GM11168 (cell line): ENCODE measurements at regions not wholly inside any gene's neighbourhood (a gene's known extent, or its start where the extent isn't known, plus 50 kb on each side); places are given as distances from the start of the nearest gene placed in this dataset.
"Not testable (repeated sequence)": the region's sequence is repeated elsewhere in the genome, so short reads cannot be mapped to it uniquely, and the experiment has no call there.

Experiments used
- in situ Hi-C: fragments of 300-500 bp; cut with MboI; formaldehyde crosslinking; loops from one replicate; pipeline ENCODE4 v1.12.0; 2022; ENCODE audit warnings: low sequenced_read_pairs; ENCODE audit not compliant: unreplicated experiment

GRCh38 chr5:35561396-35561795 is 56.3 kb upstream of the SPEF2 start:
- in situ Hi-C loops, result no loop called here

DNA sequence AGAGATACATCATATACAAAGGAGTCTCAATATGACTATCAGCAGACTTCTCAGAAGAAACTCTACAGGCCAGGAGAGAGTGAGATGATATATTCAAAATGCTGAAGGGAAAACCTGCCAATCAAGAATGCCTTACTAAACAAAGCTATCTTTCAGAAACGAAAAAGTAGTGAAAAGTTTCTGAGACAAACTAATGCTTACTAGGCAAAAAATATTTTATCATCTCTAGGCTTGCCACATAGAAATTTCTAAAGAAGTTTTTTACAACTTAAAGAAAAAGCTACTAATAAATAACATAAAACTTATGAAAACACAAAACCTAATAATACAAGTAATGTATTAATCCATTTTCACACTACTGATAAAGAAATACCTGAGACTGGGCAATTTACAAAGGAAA is 59.9 kb upstream of the SPEF2 start:
- in situ Hi-C loops, result no loop called here

DNA sequence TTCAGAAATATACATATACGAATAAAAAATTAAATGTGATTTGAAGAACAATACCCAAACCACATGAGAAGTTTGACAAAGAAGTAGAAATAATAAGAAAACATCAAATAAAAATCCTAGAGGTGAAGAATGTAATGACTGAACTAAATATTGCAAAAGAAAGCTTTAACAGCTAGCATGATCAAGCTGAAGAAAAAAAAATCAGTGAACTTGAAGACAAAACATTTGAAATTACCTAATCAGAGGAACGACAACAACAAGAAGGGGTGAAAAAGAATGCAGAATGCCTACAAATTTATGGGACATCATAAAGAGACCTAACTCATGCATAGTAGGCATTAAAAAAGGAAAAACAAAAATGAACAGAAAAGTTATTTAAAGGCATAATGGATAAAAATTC is 60.5 kb upstream of the SPEF2 start:
- in situ Hi-C loops, result no loop called here

GRCh38 chr5:35554016-35554415 is 63.6 kb upstream of the SPEF2 start:
- in situ Hi-C loops, result no loop called here

DNA sequence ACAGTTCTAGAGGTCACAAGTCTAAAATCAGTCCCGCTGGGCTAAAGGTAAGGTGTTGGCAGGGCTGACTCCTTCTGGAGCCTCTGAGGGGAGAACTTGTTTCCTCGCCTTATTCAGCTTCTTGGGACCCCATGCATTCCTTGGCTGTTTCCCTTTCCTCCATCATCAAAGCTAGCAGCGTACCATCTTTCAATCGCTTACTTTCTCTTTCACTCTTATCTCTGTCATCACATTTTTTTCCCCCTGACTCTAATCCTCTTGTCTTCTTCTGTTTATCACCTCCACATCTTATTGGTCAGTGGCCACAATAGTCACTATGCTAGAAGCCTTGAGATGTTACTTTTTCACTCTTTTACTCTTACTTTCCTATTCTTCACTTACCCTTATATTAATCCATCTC is 72.5 kb upstream of the SPEF2 start:
- in situ Hi-C loops, result no loop called here

DNA sequence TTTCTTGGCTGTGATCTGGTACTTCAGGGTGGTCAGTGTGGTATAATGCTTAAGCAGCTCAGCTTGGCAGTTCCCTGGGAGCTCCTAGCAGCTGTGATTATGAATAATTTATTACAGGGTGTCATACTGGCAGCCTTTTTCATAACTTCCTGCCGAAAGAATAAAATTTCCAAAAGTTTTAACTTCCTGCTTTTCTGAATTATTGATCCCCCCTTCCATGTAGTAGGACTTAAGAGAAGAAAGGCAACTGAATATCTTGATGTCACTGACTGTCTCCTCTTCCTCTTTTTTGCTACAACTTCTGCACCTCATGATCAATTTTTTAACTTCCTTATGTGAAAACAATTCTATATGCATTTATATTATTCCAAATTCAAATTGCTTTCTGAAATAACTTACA is 74.3 kb upstream of the SPEF2 start:
- in situ Hi-C loops, result no loop called here

- in situ Hi-C loops, result no loop called here
These were observed 77.7 kb upstream of the SPEF2 start for GRCh38 chr5:35540002-35540401.

DNA sequence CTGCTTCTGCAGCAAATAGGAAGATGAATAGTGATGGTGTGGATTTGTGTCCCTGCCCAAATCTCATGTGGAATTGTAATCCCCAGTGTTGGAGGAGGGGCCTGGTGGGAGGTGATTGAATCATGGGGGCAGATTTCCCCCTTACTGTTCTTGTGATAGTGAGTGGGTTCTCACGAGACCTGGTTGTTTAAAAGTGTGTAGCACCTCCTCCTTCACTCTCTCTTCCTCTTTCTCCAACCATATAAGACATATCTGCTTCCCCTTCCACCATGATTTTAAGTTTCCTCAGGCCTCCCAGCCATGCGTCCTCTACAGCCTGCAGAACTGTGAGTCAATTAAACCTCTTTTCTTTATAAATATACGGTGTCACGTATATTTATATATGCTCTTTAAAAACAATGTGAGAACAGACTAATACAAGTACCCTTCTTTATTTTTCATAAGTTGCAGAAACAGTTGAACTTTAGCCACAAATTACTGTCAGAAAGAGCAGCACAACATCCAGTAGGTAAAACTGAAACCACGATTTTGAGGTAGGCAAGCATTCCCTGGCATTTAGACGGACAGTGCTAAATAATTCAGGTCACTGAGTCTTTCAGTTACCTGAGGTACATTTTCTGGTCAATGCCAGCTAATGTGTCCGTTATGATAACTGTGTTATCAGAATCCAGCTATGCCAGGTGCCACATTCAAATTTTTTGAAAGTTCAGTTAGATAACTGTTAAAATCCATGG is 79.3 kb upstream of the SPEF2 start:
- in situ Hi-C loops, result no loop called here

- in situ Hi-C loops, result no loop called here
These were observed 84.5 kb upstream of the SPEF2 start for GRCh38 chr5:35533156-35533555.

GRCh38 chr5:35531553-35531952 is 86.1 kb upstream of the SPEF2 start:
- in situ Hi-C loops, result not testable (repeated sequence)

DNA sequence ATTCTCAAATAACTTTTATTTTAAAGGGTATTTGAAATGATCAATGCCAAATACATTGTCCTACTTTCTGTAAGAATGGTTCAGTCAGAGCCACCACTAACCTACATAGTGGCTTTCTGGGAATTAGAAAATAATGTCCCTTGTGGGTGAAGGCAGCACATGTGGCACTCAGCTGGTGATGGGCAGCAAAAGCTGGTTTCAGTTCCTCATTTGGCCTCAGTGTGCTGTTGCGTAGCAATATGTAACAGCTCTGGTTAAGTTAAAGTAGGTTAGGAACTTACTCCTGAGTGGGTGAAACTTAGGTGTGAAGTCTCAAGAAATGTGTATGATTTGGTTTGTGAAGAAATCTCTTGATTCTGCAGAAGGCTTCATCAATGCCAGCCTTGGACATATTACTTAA is 99.6 kb upstream of the SPEF2 start:
- in situ Hi-C loops, result no loop called here

DNA sequence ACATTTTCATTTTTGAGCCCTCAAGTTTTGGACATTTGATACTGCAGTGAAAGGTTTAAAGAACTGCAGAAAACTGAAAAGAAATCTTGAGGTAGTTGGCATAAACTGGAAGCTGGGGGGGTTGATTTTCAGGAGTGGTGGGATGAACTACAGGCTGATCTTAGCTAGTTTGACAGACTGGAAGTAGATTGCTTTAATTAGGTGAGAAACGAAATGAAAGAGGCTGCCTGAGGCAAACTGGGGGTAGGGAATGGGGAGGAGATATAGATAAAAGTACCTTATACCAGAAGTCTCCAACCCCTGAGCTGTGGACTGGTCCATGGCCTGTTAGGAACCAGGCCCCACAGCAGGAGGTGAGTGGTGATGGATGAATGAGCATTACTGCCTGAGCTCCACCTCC is 101.4 kb upstream of the SPEF2 start:
- in situ Hi-C loops, result no loop called here

DNA sequence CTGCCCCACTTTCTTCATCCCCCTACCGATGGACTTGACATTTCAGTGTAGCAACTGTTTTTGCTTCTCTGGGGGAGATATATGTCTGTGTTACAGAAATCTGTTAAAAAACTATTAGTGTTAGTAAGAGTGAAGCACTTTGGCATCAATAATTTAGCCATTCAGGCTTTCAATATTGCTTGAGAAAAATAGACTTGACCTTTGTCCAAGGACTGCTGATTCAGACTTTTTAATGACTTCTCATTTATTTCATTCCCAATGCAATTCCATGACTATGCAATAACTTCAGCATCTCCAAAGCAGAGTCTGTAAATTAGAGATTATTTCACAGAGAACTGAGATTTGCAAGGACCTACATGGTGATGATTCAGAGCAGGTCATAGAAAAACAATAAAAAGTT is 104.1 kb upstream of the SPEF2 start:
- in situ Hi-C loops, result no loop called here

DNA sequence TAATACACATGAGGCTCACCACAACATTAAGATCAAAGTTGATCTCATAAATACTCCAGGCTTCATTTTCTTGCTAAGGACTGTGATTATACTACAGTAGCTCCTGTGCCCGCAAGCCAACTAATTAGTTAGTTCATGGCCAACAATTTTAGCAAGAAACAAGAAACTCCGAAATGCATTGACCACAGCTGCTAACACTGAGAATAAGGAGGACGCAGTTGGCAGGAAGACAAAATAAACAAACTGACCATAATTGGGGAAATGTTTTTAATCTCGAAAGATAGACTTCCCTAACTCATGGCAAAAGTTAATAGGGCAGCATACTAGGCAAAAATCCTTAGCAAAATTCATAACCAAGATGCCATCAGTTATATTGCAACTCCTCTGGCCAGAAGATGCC is 115.5 kb upstream of the SPEF2 start:
- in situ Hi-C loops, result no loop called here

GRCh38 chr5:35488791-35489190 is 128.9 kb upstream of the SPEF2 start:
- in situ Hi-C loops, result no loop called here

GRCh38 chr5:35488055-35488454 is 129.6 kb upstream of the SPEF2 start:
- in situ Hi-C loops, result no loop called here

GRCh38 chr5:35487233-35488025 is 130.2 kb upstream of the SPEF2 start:
- in situ Hi-C loops, result no loop called here

GRCh38 chr5:35485487-35485886 is 132.2 kb upstream of the SPEF2 start:
- in situ Hi-C loops, result no loop called here

- in situ Hi-C loops, result no loop called here
These were observed 133.4 kb upstream of the SPEF2 start for GRCh38 chr5:35484241-35484640.

DNA sequence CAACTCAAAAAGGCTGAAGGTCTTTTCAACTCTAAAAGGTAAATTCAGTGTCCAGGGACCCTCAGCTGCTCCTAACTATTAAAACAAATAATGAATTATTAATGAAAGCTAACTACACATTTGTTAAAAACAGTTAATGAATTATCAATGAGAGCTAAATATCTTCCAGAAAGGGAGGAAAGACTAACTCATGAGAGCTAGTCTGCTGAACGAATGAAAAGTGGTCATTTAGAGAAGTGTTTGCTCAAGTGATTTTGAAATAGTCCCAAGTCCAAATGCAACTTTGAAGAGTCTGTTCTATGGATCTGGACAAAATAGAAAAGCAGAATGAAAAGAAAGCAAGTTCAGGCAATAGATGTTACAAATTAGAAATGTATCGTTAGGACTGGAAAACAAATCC is 133.9 kb upstream of the SPEF2 start:
- in situ Hi-C loops, result no loop called here

DNA sequence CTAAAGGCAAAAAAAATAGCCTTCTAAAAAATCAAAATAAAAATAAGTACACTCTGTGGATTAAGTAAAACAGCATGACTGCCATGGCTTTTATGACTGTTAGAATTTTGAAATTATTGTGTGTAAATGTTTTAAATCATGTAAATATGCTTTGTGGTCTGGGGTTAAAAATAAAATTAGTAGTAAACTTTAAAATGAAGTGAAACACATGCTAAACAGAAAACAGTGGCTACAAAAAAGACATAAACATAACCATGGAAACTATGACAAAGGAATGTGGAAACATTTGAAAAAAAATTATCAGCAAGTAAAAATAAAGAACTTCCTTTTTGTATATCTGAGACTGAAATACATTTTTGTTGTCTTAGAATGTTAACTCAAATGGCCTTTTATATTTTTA is 134.5 kb upstream of the SPEF2 start:
- in situ Hi-C loops, result no loop called here
